Endodermal cell (in vitro differentiated cells): ENCODE measurements at regions not wholly inside any gene's neighbourhood (a gene's known extent, or its start where the extent isn't known, plus 50 kb on each side); places are given as distances from the start of the nearest gene placed in this dataset.
"Not testable (repeated sequence)": the region's sequence is repeated elsewhere in the genome, so short reads cannot be mapped to it uniquely, and the experiment has no call there.

Source experiments
- DNase-seq: peaks from one replicate; pipeline ENCODE4 v3.0.0-alpha.2; 2017
- H3K27ac ChIP-seq: 2 replicates; pipeline ENCODE4 v1.5.1; 2013; ENCODE audit warnings: mild to moderate bottlenecking, low read depth, low read length, moderate library complexity
- H3K27me3 ChIP-seq: 2 replicates; pipeline ENCODE4 v1.6.1; 2013; ENCODE audit warnings: mild to moderate bottlenecking, low read length, moderate library complexity; ENCODE audit not compliant: insufficient read depth, control insufficient read depth, poor library complexity, severe bottlenecking
- H3K36me3 ChIP-seq: 2 replicates; pipeline ENCODE4 v1.7.0; 2013; ENCODE audit warnings: mild to moderate bottlenecking, low read length, moderate library complexity; ENCODE audit not compliant: control insufficient read depth, insufficient read depth
- H3K4me1 ChIP-seq: one replicate; pipeline ENCODE4 v1.7.0; 2013; ENCODE audit warnings: low read length; ENCODE audit not compliant: control insufficient read depth, insufficient read depth
- H3K4me3 ChIP-seq: 2 replicates; pipeline ENCODE4 v1.5.1; 2013; ENCODE audit warnings: mild to moderate bottlenecking, low read length, moderate library complexity
- H3K9ac ChIP-seq: 2 replicates; pipeline ENCODE4 v1.6.1; 2013; ENCODE audit warnings: mild to moderate bottlenecking, low read length, moderate library complexity; ENCODE audit not compliant: poor library complexity, severe bottlenecking; ENCODE audit errors: extremely low read depth
- H3K9me3 ChIP-seq: 2 replicates; pipeline ENCODE4 v1.6.1; 2013; ENCODE audit warnings: mild to moderate bottlenecking, low read length, moderate library complexity; ENCODE audit not compliant: control insufficient read depth
- H3K27ac Mint-ChIP-seq: 2 replicates; pipeline ENCODE4 v1.8.0; 2020; ENCODE audit warnings: mixed read lengths
- H3K27me3 Mint-ChIP-seq: 2 replicates; pipeline ENCODE4 v1.8.0; 2021; ENCODE audit warnings: mild to moderate bottlenecking, mixed read lengths; ENCODE audit not compliant: insufficient read depth
- H3K36me3 Mint-ChIP-seq: 2 replicates; pipeline ENCODE4 v1.8.0; 2020; ENCODE audit warnings: low read depth, mixed read lengths
- H3K4me1 Mint-ChIP-seq: 2 replicates; pipeline ENCODE4 v1.8.0; 2020; ENCODE audit warnings: mixed read lengths
- H3K4me3 Mint-ChIP-seq: 2 replicates; pipeline ENCODE4 v1.8.0; 2020; ENCODE audit warnings: mild to moderate bottlenecking, moderate library complexity, mixed read lengths
- H3K9me3 Mint-ChIP-seq: 2 replicates; pipeline ENCODE4 v1.8.0; 2020; ENCODE audit warnings: mild to moderate bottlenecking, mixed read lengths
- WGBS, 2 experiments: methylation state at CpG; one replicate each; pipeline versions ENCODE4 v1.1.5 to v1.1.7; 2013; ENCODE audit warnings: missing lambda C conversion rate in 2 of 2, mixed read lengths in 1 of 2; ENCODE audit not compliant: insufficient coverage in 1 of 2, insufficient read length in 1 of 2; 5-methylcytosine and 5-hydroxymethylcytosine counted together
- TF ChIP-seq, protein P1 (sequence below): fragments of 200-600 bp; sonication (generic); conservative IDR thresholded peaks from 2 replicates; pipeline ENCODE4 v1.5.0; 2021; ENCODE audit warnings: antibody characterized with exemption, mild to moderate bottlenecking

DNA sequence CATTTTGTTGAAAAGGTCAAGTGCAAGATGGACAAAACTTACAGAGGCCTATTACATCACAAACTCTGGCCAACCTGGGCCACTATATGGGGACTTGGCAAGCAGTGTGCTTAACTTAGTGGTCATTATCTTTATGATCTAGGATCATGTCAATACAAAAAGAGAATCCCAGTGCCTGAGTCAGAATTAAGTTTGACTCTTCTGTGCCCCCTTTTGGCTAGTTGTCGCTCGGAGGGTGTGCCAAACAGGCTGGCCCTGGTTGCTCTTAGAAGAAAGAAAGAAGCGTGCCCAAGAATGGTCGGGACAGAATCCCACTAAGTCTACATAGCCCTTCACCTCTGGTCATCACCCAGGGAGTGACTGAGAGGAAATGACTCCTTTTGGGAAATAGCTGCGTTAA is 100.1 kb downstream of the EIF4E start:
- Histone ChIP-seq H3K4me1 (no peaks in the 10 kb centered on the region), H3K4me3 (no peak overlapping the region), H3K9me3 (no peaks in the 10 kb centered on the region), H3K27me3 (peaks cover 9% of the 10 kb centered on the region), H3K36me3 (no peaks in the 10 kb centered on the region), H3K9ac (no peak overlapping the region), H3K27ac (no peak overlapping the region)
- Mint-ChIP-seq H3K4me3 (no peak overlapping the region), H3K27ac (no peak overlapping the region), H3K9me3 (no peaks in the 10 kb centered on the region), H3K27me3 (peaks cover 6% of the 10 kb centered on the region), H3K4me1 (peaks cover 3% of the 10 kb centered on the region), H3K36me3 (no peaks in the 10 kb centered on the region)
- TF ChIP-seq, protein P1, sequence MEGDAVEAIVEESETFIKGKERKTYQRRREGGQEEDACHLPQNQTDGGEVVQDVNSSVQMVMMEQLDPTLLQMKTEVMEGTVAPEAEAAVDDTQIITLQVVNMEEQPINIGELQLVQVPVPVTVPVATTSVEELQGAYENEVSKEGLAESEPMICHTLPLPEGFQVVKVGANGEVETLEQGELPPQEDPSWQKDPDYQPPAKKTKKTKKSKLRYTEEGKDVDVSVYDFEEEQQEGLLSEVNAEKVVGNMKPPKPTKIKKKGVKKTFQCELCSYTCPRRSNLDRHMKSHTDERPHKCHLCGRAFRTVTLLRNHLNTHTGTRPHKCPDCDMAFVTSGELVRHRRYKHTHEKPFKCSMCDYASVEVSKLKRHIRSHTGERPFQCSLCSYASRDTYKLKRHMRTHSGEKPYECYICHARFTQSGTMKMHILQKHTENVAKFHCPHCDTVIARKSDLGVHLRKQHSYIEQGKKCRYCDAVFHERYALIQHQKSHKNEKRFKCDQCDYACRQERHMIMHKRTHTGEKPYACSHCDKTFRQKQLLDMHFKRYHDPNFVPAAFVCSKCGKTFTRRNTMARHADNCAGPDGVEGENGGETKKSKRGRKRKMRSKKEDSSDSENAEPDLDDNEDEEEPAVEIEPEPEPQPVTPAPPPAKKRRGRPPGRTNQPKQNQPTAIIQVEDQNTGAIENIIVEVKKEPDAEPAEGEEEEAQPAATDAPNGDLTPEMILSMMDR = peak; percentile 62
- WGBS, 2 experiments = 72% methylated on average over 5 of the region's 5 CpGs; no CpG with 5 or more reads in 1 of the 2 experiments
- DNase-seq = peak; percentile 73

DNA sequence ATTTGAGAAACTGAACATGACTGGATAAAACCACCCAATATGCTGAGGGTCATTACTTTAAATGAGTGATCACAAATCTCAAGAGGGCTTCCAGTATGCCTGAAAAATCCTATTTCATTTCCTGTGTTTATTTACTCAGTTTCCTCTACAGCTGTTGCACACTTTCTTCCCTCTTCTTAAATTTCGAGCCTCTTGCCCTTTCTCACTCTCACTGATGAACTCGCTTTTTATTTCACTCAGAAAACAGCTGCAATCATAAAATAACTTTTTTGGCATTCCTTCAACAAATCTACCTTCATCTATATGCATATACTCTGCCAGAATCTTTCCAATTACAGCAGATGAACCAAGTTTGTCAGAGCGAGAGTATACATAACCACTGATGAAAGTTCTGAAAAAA is 101.3 kb downstream of the EIF4E start:
- peaks cover 9% of the 10 kb centered on the region for H3K27me3 ChIP-seq
- H3K36me3 ChIP-seq = no peaks in the 10 kb centered on the region
- H3K36me3 Mint-ChIP-seq = no peaks in the 10 kb centered on the region
- H3K9me3 Mint-ChIP-seq = no peaks in the 10 kb centered on the region
- no peaks in the 10 kb centered on the region for H3K9me3 ChIP-seq
- H3K9ac ChIP-seq = no peak overlapping the region
- H3K4me3 Mint-ChIP-seq = no peak overlapping the region
- no peak overlapping the region for H3K27ac Mint-ChIP-seq
- WGBS, 2 experiments = 95 to 100% methylated on average over 1 to 3 of the region's 3 CpGs
- no peaks in the 10 kb centered on the region for H3K4me1 ChIP-seq
- no peak for DNase-seq
- H3K27me3 Mint-ChIP-seq = peaks cover 6% of the 10 kb centered on the region
- H3K4me3 ChIP-seq = no peak overlapping the region
- H3K4me1 Mint-ChIP-seq = peaks cover 3% of the 10 kb centered on the region
- TF ChIP-seq, protein P1 = no peak
- no peak overlapping the region for H3K27ac ChIP-seq

DNA sequence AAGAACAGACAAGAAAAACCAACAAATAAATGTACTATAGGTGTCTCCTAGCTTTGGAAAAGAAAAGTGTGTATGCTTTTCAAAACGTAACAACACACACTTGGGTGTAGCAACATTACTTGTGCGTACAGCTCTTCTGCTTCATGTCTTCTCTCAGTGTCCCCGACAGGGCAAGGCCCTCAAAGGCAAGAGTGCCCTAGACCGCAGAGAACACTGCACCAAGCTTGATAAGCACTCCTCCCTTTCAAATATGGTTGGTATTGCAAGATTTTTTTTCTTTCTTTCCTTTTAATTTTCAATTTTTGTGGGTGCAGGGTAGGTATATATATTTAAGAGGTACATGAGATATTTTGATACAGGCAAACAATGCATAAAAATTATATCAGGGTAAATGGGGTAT is 106.8 kb downstream of the EIF4E start:
- Histone ChIP-seq H3K4me3 (no peak overlapping the region), H3K27me3 (peaks cover 3% of the 10 kb centered on the region), H3K27ac (no peak overlapping the region), H3K4me1 (no peaks in the 10 kb centered on the region), H3K9me3 (peaks cover 8% of the 10 kb centered on the region), H3K9ac (no peak overlapping the region), H3K36me3 (no peaks in the 10 kb centered on the region)
- no peak overlapping the region for H3K27ac Mint-ChIP-seq
- TF ChIP-seq, protein P1 = no peak
- no peak for DNase-seq
- 90 to 100% methylated on average over 2 to 4 of the region's 4 CpGs for WGBS, 2 experiments
- no peaks in the 10 kb centered on the region for H3K36me3 Mint-ChIP-seq
- H3K4me1 Mint-ChIP-seq = peaks cover 3% of the 10 kb centered on the region
- H3K4me3 Mint-ChIP-seq = no peak overlapping the region
- peaks cover 10% of the 10 kb centered on the region for H3K9me3 Mint-ChIP-seq
- H3K27me3 Mint-ChIP-seq = peaks cover 1% of the 10 kb centered on the region

DNA sequence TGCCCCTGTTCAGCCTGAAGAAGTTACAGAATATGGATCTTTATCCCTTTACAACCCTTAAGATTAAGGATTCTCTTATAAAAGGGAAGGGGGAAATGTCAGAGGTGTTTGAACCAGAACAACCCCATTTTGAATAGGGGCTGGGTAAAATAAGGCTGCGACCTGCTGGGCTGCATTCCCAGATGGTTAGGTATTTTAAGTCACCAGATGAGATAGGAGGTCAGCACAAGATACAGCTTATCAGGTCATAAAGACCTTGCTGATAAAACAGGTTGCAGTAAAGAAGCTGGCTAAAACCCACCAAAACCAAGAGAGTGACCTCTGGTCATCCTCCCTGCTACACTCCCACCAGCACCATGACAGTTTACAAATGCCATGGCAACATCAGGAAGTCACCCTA is 110.8 kb downstream of the EIF4E start:
- H3K27me3 Mint-ChIP-seq, H3K27ac ChIP-seq, H3K36me3 ChIP-seq, H3K4me1 ChIP-seq, H3K27ac Mint-ChIP-seq, H3K4me3 ChIP-seq, H3K4me1 Mint-ChIP-seq, H3K9ac ChIP-seq, H3K27me3 ChIP-seq, H3K4me3 Mint-ChIP-seq, DNase-seq, H3K36me3 Mint-ChIP-seq: not testable (repeated sequence)
- WGBS, 2 experiments = 79 to 91% methylated on average over 1 of the region's 1 CpG
- H3K9me3 Mint-ChIP-seq = peaks cover 34% of the 10 kb centered on the region
- peaks cover 35% of the 10 kb centered on the region for H3K9me3 ChIP-seq
